ENCODE measurements at regions not wholly inside any gene's neighbourhood (a gene's known extent, or its start where the extent isn't known, plus 50 kb on each side); places are given as distances from the start of the nearest gene placed in this dataset.

- no peak for TF ChIP-seq CTCF (IDR thresholded peaks at IDR 0.05; ENCODE audit: insufficient read depth, low read depth, low read length)
- CTCF ChIA-PET: interaction anchor here (0.8 to 3.1 kb wide), 17 partner anchors 10 to 929 kb away, joined by 3 to 26 read pairs (median 4); no protein-coding TSS in a partner anchor
- DNase-seq (ENCODE audit: low read depth): no peak
- POLR2A ChIA-PET: no interaction called here
- Histone ChIP-seq H3K4me3 (ENCODE audit: low read depth, low read length) (no peak overlapping the region), H3K27me3 (ENCODE audit: control insufficient read depth, insufficient read depth, low read length) (no peaks in the 10 kb centered on the region), H3K36me3 (ENCODE audit: control insufficient read depth, insufficient read depth, low read length) (no peaks in the 10 kb centered on the region)
Observed at GRCh38 chr12:14186193-14186502, 179.3 kb upstream of the ATF7IP start.

- Histone ChIP-seq H3K36me3 (ENCODE audit: control insufficient read depth, insufficient read depth, low read length) (no peaks in the 10 kb centered on the region), H3K27me3 (ENCODE audit: control insufficient read depth, insufficient read depth, low read length) (no peaks in the 10 kb centered on the region), H3K4me3 (ENCODE audit: low read depth, low read length) (no peak overlapping the region)
- CTCF ChIA-PET: interaction anchor here (0.7 to 3.1 kb wide), 6 partner anchors 13 to 480 kb away, joined by 3 to 26 read pairs (median 4); no protein-coding TSS in a partner anchor
- POLR2A ChIA-PET: no interaction called here
- no peak for TF ChIP-seq CTCF (IDR thresholded peaks at IDR 0.05; ENCODE audit: insufficient read depth, low read depth, low read length)
- DNase-seq (ENCODE audit: low read depth): no peak
Observed at GRCh38 chr12:14187002-14187401, 178.5 kb upstream of the ATF7IP start.

DNA sequence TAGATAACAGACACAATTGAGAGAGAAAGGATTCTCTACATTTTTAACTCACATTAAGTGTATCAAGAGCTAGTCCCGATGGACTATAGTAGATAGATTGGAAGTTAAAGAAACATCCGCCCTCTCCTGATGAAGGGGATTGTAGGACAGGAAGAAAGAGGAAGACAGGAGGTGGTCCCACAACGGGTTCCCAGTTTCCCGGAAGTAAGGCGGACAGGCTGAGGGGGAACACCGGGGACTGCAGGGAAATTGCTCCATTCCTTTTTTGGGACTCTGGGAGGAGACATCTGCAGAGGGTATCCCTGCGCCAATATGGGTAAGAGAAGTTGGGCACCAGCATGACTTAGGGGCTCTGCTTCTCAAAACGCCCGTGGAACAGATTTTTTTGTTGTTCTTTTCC is 177.5 kb upstream of the ATF7IP start:
- DNase-seq (ENCODE audit: low read depth): no peak
- ChIA-PET CTCF (interaction anchor here (1.2 kb wide), 1 partner anchor 21 kb away, joined by 3 read pairs; no protein-coding TSS in a partner anchor), POLR2A (no interaction called here)
- H3K27me3 ChIP-seq (ENCODE audit: control insufficient read depth, insufficient read depth, low read length): no peaks in the 10 kb centered on the region
- TF ChIP-seq CTCF (IDR thresholded peaks at IDR 0.05; ENCODE audit: insufficient read depth, low read depth, low read length): no peak
- no peaks in the 10 kb centered on the region for H3K36me3 ChIP-seq (ENCODE audit: control insufficient read depth, insufficient read depth, low read length)
- H3K4me3 ChIP-seq (ENCODE audit: low read depth, low read length): no peak overlapping the region

- Histone ChIP-seq H3K27me3 (ENCODE audit: control insufficient read depth, insufficient read depth, low read length) (no peaks in the 10 kb centered on the region), H3K36me3 (ENCODE audit: control insufficient read depth, insufficient read depth, low read length) (no peaks in the 10 kb centered on the region), H3K4me3 (ENCODE audit: low read depth, low read length) (no peak overlapping the region)
- ChIA-PET POLR2A (no interaction called here), CTCF (no interaction called here)
- no peak for DNase-seq (ENCODE audit: low read depth)
- TF ChIP-seq CTCF (IDR thresholded peaks at IDR 0.05; ENCODE audit: insufficient read depth, low read depth, low read length): no peak
Observed at GRCh38 chr12:14188744-14189143, 176.7 kb upstream of the ATF7IP start.

- H3K36me3 ChIP-seq (ENCODE audit: control insufficient read depth, insufficient read depth, low read length): no peaks in the 10 kb centered on the region
- H3K27me3 ChIP-seq (ENCODE audit: control insufficient read depth, insufficient read depth, low read length): no peaks in the 10 kb centered on the region
- no peak overlapping the region for H3K4me3 ChIP-seq (ENCODE audit: low read depth, low read length)
- no peak for TF ChIP-seq CTCF (IDR thresholded peaks at IDR 0.05; ENCODE audit: insufficient read depth, low read depth, low read length)
- DNase-seq (ENCODE audit: low read depth): no peak
- POLR2A ChIA-PET: no interaction called here
- CTCF ChIA-PET: no interaction called here
Observed at GRCh38 chr12:14190694-14191093, 174.8 kb upstream of the ATF7IP start.

Data from BJ (cell line).